Gastrocnemius medialis (tissue), 4 donors: ENCODE measurements at regions not wholly inside any gene's neighbourhood (a gene's known extent, or its start where the extent isn't known, plus 50 kb on each side); places are given as distances from the start of the nearest gene placed in this dataset.

Experiments used
- POLR2A ChIP-seq, 2 donors: fragments of 450-650 bp; IDR thresholded peaks; one replicate each; pipeline ENCODE4 v1.6.1; 2017; ENCODE audit warnings: antibody characterized with exemption in 2 of 2, mild to moderate bottlenecking in 2 of 2, moderate library complexity in 2 of 2
- TF ChIP-seq, protein P1 (sequence below), 5 experiments: fragments of 450-650 bp in 3 of 5; fragments of 200-600 bp in 2 of 5; sonication (generic) in 2 of 5; IDR thresholded peaks in 4 of 5; conservative IDR thresholded peaks in 1 of 5; 1 replicate in 4 of 5; 2 replicates in 1 of 5; pipeline ENCODE4 v1.5.1; 2016 to 2019; ENCODE audit warnings: antibody characterized with exemption in 5 of 5, mild to moderate bottlenecking in 3 of 5, moderate library complexity in 3 of 5

DNA sequence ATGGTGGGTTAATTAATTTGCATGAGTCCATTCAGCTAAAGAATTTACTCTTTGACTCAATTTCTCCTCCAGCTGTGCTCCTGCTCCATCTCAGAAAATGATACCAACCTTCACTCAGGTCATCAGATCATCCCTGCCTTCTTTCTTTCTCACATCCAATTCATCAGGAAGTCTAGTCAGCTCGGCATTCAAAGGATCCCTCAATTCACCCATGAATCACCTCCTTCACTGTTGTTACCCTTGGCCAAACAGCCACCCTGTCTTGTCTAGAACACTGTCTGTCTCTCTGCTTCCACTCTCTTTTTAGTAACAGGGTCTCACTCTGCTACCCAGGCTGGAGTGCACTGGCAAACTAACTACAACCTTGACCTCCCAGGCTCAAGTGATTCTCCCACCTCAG, 337.4 kb upstream of the SFRP2 start:
- TF ChIP-seq POLR2A (IDR thresholded peaks at IDR 0.05) = no peak
- TF ChIP-seq, protein P1, sequence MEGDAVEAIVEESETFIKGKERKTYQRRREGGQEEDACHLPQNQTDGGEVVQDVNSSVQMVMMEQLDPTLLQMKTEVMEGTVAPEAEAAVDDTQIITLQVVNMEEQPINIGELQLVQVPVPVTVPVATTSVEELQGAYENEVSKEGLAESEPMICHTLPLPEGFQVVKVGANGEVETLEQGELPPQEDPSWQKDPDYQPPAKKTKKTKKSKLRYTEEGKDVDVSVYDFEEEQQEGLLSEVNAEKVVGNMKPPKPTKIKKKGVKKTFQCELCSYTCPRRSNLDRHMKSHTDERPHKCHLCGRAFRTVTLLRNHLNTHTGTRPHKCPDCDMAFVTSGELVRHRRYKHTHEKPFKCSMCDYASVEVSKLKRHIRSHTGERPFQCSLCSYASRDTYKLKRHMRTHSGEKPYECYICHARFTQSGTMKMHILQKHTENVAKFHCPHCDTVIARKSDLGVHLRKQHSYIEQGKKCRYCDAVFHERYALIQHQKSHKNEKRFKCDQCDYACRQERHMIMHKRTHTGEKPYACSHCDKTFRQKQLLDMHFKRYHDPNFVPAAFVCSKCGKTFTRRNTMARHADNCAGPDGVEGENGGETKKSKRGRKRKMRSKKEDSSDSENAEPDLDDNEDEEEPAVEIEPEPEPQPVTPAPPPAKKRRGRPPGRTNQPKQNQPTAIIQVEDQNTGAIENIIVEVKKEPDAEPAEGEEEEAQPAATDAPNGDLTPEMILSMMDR (IDR thresholded peaks at IDR 0.05 in 4 of 5, conservative IDR thresholded peaks at IDR 0.05 in 1 of 5) = no peak
